ENCODE measurements at regions not wholly inside any gene's neighbourhood (a gene's known extent, or its start where the extent isn't known, plus 50 kb on each side); places are given as distances from the start of the nearest gene placed in this dataset.
"Not testable (repeated sequence)": the region's sequence is repeated elsewhere in the genome, so short reads cannot be mapped to it uniquely, and the experiment has no call there.

GRCh38 chr15:88997531-88997930 is 84.4 kb upstream of the MFGE8 start:
- DNase-seq: no peak

GRCh38 chr15:88998980-88999713 is 86.0 kb upstream of the MFGE8 start:
- DNase-seq: no peak

- not testable (repeated sequence) for DNase-seq
Measured at GRCh38 chr15:89001708-89002275, 86.5 kb upstream of the ABHD2 start.

- no peak for DNase-seq
Measured at GRCh38 chr15:89002281-89002761, 85.9 kb upstream of the ABHD2 start.

- DNase-seq: no peak
Measured at GRCh38 chr15:89002830-89003229, 85.4 kb upstream of the ABHD2 start.

- no peak for DNase-seq
Measured at GRCh38 chr15:89003865-89004725, 84.2 kb upstream of the ABHD2 start.

- no peak for DNase-seq
Measured at GRCh38 chr15:89004726-89005030, 83.6 kb upstream of the ABHD2 start.

GRCh38 chr15:89007527-89007926 is 80.7 kb upstream of the ABHD2 start:
- not testable (repeated sequence) for DNase-seq

GRCh38 chr15:89007989-89008388 is 80.3 kb upstream of the ABHD2 start:
- no peak for DNase-seq

- no peak for DNase-seq
Measured at GRCh38 chr15:89009080-89009479, 79.2 kb upstream of the ABHD2 start.

- DNase-seq: no peak
Measured at GRCh38 chr15:89015412-89016097, 72.7 kb upstream of the ABHD2 start.

GRCh38 chr15:89016549-89017041 is 71.7 kb upstream of the ABHD2 start:
- no peak for DNase-seq

- peak; percentile 23 for DNase-seq
Measured at GRCh38 chr15:89017370-89018066, 70.7 kb upstream of the ABHD2 start.

GRCh38 chr15:89018207-89018606 is 70.0 kb upstream of the ABHD2 start:
- no peak for DNase-seq

- no peak for DNase-seq
Measured at GRCh38 chr15:89019436-89019835, 68.8 kb upstream of the ABHD2 start.

GRCh38 chr15:89021224-89021623 is 67.0 kb upstream of the ABHD2 start:
- no peak for DNase-seq

- not testable (repeated sequence) for DNase-seq
Measured at GRCh38 chr15:89021886-89022285, 66.4 kb upstream of the ABHD2 start.

GRCh38 chr15:89023311-89023961 is 64.8 kb upstream of the ABHD2 start:
- no peak for DNase-seq

- no peak for DNase-seq
Measured at GRCh38 chr15:89024418-89024817, 63.8 kb upstream of the ABHD2 start.

- no peak for DNase-seq
Measured at GRCh38 chr15:89026167-89026566, 62.1 kb upstream of the ABHD2 start.

- no peak for DNase-seq
Measured at GRCh38 chr15:89028036-89028435, 60.2 kb upstream of the ABHD2 start.

GRCh38 chr15:89030311-89030710 is 57.9 kb upstream of the ABHD2 start:
- no peak for DNase-seq
